Fibroblast of skin of right biceps (primary cell): ENCODE measurements at regions not wholly inside any gene's neighbourhood (a gene's known extent, or its start where the extent isn't known, plus 50 kb on each side); places are given as distances from the start of the nearest gene placed in this dataset.

Source experiments
- DNase-seq: peaks from one replicate; pipeline ENCODE4 v3.0.0-alpha.2; 2013

- no peak for DNase-seq
These were observed 56.8 kb upstream of the GRIA4 start for GRCh38 chr11:105553025-105553424.

- no peak for DNase-seq
These were observed 61.5 kb upstream of the GRIA4 start for GRCh38 chr11:105548359-105548758.

GRCh38 chr11:105538588-105538987, 71.3 kb upstream of the GRIA4 start:
- no peak for DNase-seq

- DNase-seq, result no peak
These were observed 72.3 kb upstream of the GRIA4 start for GRCh38 chr11:105537531-105537930.

- no peak for DNase-seq
These were observed 85.6 kb upstream of the GRIA4 start for GRCh38 chr11:105524286-105524685.

- no peak for DNase-seq
These were observed 89.0 kb upstream of the GRIA4 start for GRCh38 chr11:105520706-105521345.

- no peak for DNase-seq
These were observed 102.2 kb upstream of the GRIA4 start for GRCh38 chr11:105507496-105508254.

GRCh38 chr11:105492010-105492409, 117.9 kb upstream of the GRIA4 start:
- no peak for DNase-seq

- no peak for DNase-seq
These were observed 118.5 kb upstream of the GRIA4 start for GRCh38 chr11:105491394-105491793.

GRCh38 chr11:105490333-105490732, 119.5 kb upstream of the GRIA4 start:
- DNase-seq, result no peak

GRCh38 chr11:105489446-105489845, 120.4 kb upstream of the GRIA4 start:
- DNase-seq, result no peak

GRCh38 chr11:105486929-105487328, 122.9 kb upstream of the GRIA4 start:
- DNase-seq, result no peak

- DNase-seq, result no peak
These were observed 139.9 kb upstream of the GRIA4 start for GRCh38 chr11:105469931-105470330.

- DNase-seq, result no peak
These were observed 141.7 kb upstream of the GRIA4 start for GRCh38 chr11:105468154-105468553.

GRCh38 chr11:105466582-105467228, 143.2 kb upstream of the GRIA4 start:
- DNase-seq, result peak; percentile 75

- DNase-seq, result no peak
These were observed 151.8 kb upstream of the GRIA4 start for GRCh38 chr11:105458071-105458470.

- no peak for DNase-seq
These were observed 152.9 kb upstream of the GRIA4 start for GRCh38 chr11:105456950-105457349.

- no peak for DNase-seq
These were observed 160.7 kb upstream of the GRIA4 start for GRCh38 chr11:105449100-105449734.

- DNase-seq, result no peak
These were observed 161.2 kb upstream of the GRIA4 start for GRCh38 chr11:105448703-105449079.

GRCh38 chr11:105447936-105448702, 161.8 kb upstream of the GRIA4 start:
- no peak for DNase-seq

- no peak for DNase-seq
These were observed 166.2 kb upstream of the GRIA4 start for GRCh38 chr11:105443623-105444022.

- DNase-seq, result no peak
These were observed 177.5 kb upstream of the GRIA4 start for GRCh38 chr11:105432241-105432995.
